ENCODE measurements at regions not wholly inside any gene's neighbourhood (a gene's known extent, or its start where the extent isn't known, plus 50 kb on each side); places are given as distances from the start of the nearest gene placed in this dataset.
"Not testable (repeated sequence)": the region's sequence is repeated elsewhere in the genome, so short reads cannot be mapped to it uniquely, and the experiment has no call there.

GRCh38 chr1:30525631-30525970, 197.8 kb downstream of the MATN1 start:
- ChIA-PET POLR2A (no interaction called here), CTCF (interaction anchor here (0.6 kb wide), 1 partner anchor 24 kb away, joined by 4 read pairs; no protein-coding TSS in a partner anchor)
- no peak for TF ChIP-seq CTBP1 (IDR thresholded peaks at IDR 0.05; ENCODE audit: borderline replicate concordance)
- TF ChIP-seq ELF4 (IDR thresholded peaks at IDR 0.05), result no peak
- TF ChIP-seq L3MBTL2 (conservative IDR thresholded peaks at IDR 0.05), result no peak
- no peak for TF ChIP-seq TARDBP (IDR thresholded peaks at IDR 0.05)
- no peak for DNase-seq (ENCODE audit: extremely low spot score)

DNA sequence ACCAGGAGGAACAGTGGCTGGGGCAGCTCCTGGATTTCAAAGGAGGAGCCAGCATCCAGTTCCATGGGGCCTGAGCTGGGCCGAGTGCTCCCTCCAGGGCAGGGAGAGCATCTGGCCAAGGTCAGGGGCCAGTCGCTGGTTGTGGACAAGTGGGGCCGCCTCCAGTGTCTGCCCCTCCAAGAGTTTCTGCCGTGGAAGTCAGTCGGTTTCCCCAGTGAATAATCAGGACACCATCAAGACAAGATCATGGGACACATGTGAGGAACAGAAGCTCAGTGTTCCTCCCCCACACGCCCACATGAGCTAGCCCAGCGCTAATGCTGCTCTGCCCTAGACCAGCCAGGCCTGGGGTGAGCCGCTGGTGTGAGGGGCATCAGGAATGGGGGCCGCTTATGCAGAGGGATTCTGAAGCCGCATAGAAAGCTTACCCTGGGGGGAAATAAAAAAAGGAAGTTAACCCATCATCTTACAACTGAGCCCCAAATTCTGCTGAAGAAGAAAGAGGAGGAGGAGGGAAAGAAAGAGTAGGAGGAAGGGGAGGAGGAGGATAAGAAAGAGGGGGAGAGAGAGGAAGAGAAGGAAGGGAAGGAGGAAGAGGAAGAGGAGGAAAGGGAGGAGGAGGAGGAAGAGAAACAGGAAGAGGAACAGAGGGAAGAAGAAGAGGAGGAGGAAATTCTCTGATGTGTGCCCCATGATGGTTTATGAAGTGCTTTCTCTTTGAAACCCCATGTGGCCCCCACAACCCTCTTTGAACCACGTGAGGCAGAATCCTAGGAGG, 198.4 kb downstream of the MATN1 start:
- CTCF ChIA-PET, result interaction anchor here (0.6 kb wide), 1 partner anchor 23 kb away, joined by 4 read pairs; no protein-coding TSS in a partner anchor

GRCh38 chr1:30524025-30524555, 199.3 kb downstream of the MATN1 start:
- DNase-seq (ENCODE audit: extremely low spot score), result not testable (repeated sequence)
- ChIA-PET CTCF (interaction anchor here (1.0 kb wide), 1 partner anchor 144 kb away, joined by 3 read pairs; no protein-coding TSS in a partner anchor), POLR2A (interaction anchor here (1.0 kb wide), 1 partner anchor 10 kb away, joined by 3 read pairs; no protein-coding TSS in a partner anchor)

More for the DNA sequence above, 198.4 kb downstream of the MATN1 start:
- POLR2A ChIA-PET, result no interaction called here
- no peak for DNase-seq (ENCODE audit: extremely low spot score)
- TF ChIP-seq NFRKB (IDR thresholded peaks at IDR 0.05), result no peak
- no peak for TF ChIP-seq HDGF (IDR thresholded peaks at IDR 0.05; ENCODE audit: borderline replicate concordance)

DNA sequence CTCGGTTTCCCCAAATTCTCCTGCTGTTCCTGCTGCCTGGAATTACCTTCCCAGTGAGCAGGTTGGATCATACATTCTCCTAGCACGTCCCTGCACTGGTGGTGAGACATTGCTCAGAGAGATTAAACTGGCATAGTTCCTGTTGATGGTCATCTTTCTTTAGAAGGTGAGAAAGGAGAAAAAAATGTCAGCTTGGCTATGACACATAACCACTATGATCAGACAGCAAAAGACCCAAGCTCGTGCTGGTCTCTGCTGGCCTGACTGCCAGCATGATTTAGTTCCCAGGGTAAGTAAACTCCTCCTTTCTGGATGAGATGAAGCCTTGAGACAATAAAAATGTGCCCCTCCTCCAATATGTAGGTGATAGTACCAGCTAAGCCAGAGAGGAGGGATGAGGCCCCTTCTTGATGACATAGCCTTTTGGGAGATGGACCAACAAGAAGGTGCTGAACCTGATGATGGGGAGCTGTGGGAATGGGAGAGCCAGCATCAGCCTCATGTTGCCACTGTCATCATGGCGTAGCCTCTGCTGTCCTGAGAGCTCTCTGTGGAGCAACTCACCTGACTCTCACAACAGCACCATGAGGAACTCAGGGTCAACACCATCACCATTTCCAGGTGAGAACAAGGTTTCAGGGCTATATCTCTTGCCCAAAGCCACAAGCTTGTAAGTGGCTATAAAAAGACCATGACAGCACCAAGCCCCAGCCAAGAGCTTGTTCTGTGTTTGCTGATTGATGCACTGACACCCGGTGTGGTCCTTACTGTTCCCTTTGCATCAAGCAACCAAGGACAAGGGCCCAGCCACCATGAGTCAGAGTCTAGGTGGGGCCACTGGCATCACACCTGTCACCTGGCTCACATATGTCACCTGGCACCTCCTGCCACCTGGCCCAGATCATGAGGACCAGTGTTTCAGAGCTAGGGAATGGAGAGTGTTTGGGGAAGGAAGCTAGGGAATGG, 200.0 kb downstream of the MATN1 start:
- TF ChIP-seq FOXA1 (IDR thresholded peaks at IDR 0.05), result no peak
- no peak for TF ChIP-seq FOXM1 (IDR thresholded peaks at IDR 0.05; ENCODE audit: borderline replicate concordance)
- TF ChIP-seq HDGF (IDR thresholded peaks at IDR 0.05; ENCODE audit: borderline replicate concordance), result no peak
- TF ChIP-seq, protein P1, sequence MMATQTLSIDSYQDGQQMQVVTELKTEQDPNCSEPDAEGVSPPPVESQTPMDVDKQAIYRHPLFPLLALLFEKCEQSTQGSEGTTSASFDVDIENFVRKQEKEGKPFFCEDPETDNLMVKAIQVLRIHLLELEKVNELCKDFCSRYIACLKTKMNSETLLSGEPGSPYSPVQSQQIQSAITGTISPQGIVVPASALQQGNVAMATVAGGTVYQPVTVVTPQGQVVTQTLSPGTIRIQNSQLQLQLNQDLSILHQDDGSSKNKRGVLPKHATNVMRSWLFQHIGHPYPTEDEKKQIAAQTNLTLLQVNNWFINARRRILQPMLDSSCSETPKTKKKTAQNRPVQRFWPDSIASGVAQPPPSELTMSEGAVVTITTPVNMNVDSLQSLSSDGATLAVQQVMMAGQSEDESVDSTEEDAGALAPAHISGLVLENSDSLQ (IDR thresholded peaks at IDR 0.05), result no peak
- no peak for TF ChIP-seq BHLHE40 (IDR thresholded peaks at IDR 0.05; ENCODE audit: borderline replicate concordance)
- no peak for TF ChIP-seq L3MBTL2 (conservative IDR thresholded peaks at IDR 0.05)
- no peak for TF ChIP-seq ARNT (IDR thresholded peaks at IDR 0.05)
- TF ChIP-seq ZNF384 (IDR thresholded peaks at IDR 0.05), result no peak
- no peak for TF ChIP-seq ELF4 (IDR thresholded peaks at IDR 0.05)
- TF ChIP-seq SP1 (IDR thresholded peaks at IDR 0.05), result no peak
- TF ChIP-seq TARDBP (IDR thresholded peaks at IDR 0.05), result no peak
- TF ChIP-seq FOXK2 (IDR thresholded peaks at IDR 0.05), result no peak
- TF ChIP-seq LEF1 (IDR thresholded peaks at IDR 0.05; ENCODE audit: borderline replicate concordance), result no peak
- TF ChIP-seq NFRKB (IDR thresholded peaks at IDR 0.05), result no peak
- TF ChIP-seq SUZ12 (IDR thresholded peaks at IDR 0.05), result no peak
- no peak for TF ChIP-seq CTBP1 (IDR thresholded peaks at IDR 0.05; ENCODE audit: borderline replicate concordance)
- DNase-seq (ENCODE audit: extremely low spot score), result no peak
- ChIA-PET CTCF (interaction anchor here (1.0 kb wide), 1 partner anchor 143 kb away, joined by 3 read pairs; no protein-coding TSS in a partner anchor), POLR2A (interaction anchor here (0.6 to 1.0 kb wide), 2 partner anchors 9 to 629 kb away, joined by 3 read pairs; no protein-coding TSS in a partner anchor)

DNA sequence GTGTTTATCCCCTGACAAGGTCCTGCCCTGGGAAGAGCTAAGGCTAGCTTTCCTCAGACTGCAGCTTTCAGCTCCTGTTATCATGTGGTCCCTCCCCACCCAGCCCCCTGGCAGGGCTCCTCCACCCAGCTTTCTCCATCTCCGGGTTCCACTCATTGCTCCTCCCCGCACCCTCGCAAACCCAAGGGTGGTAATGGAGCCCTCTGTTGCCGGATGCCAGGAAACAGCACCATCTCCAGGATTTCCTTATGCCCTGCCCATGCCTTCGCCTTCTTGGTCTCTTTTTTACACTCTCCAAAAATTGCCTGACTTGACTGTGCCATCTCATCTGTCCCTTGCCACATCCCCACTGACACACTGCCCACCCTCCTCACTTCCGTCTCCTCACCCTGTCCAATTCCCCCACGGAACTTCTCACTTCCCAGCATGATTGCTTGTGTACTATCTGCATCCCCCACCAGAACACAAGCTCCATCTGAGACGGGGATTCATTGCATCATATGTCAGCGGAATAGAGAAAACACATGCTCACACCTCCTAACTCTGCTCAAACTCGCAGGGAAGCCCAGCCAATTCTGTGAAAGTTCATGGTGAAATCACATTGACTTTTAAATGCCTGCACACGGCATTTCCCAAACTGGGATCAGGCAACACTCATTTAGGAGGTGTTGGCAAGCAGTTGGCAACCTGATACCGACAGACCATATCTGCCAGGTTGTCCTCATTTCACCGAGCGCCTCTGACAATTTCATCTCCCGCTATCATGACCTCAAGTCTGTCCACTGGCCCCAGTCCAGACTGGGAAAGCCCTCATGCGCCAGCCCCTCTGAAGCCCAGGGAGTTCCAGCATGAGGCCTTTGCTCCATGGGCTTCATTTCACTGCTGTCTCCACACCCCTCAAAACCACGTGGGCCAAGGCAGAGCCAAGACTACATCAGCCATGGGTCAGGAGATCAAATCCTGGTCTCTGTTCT, 201.1 kb downstream of the MATN1 start:
- TF ChIP-seq FOXK2 (IDR thresholded peaks at IDR 0.05) (no peak), HDGF (IDR thresholded peaks at IDR 0.05; ENCODE audit: borderline replicate concordance) (no peak), FOXA1 (IDR thresholded peaks at IDR 0.05) (no peak), L3MBTL2 (conservative IDR thresholded peaks at IDR 0.05) (no peak), NFRKB (IDR thresholded peaks at IDR 0.05) (no peak), LEF1 (IDR thresholded peaks at IDR 0.05; ENCODE audit: borderline replicate concordance) (no peak), ARNT (IDR thresholded peaks at IDR 0.05) (no peak)
- CTCF ChIA-PET, result no interaction called here
- POLR2A ChIA-PET, result no interaction called here
- DNase-seq (ENCODE audit: extremely low spot score), result no peak

GRCh38 chr1:30521261-30521865, 202.0 kb downstream of the MATN1 start:
- no peak for TF ChIP-seq FOXA1 (IDR thresholded peaks at IDR 0.05)
- ChIA-PET CTCF (no interaction called here), POLR2A (no interaction called here)

GRCh38 chr1:30520476-30520875, 202.9 kb downstream of the MATN1 start:
- CTCF ChIA-PET, result no interaction called here
- POLR2A ChIA-PET, result no interaction called here
- no peak for DNase-seq (ENCODE audit: extremely low spot score)
- no peak for TF ChIP-seq ARNT (IDR thresholded peaks at IDR 0.05)
- no peak for TF ChIP-seq SUZ12 (IDR thresholded peaks at IDR 0.05)
- TF ChIP-seq, protein P1 (IDR thresholded peaks at IDR 0.05), result no peak
- no peak for TF ChIP-seq CTBP1 (IDR thresholded peaks at IDR 0.05; ENCODE audit: borderline replicate concordance)
- TF ChIP-seq FOXM1 (IDR thresholded peaks at IDR 0.05; ENCODE audit: borderline replicate concordance), result no peak
- TF ChIP-seq FOXK2 (IDR thresholded peaks at IDR 0.05), result no peak
- no peak for TF ChIP-seq LEF1 (IDR thresholded peaks at IDR 0.05; ENCODE audit: borderline replicate concordance)
- TF ChIP-seq ELF4 (IDR thresholded peaks at IDR 0.05), result no peak
- TF ChIP-seq FOXA1 (IDR thresholded peaks at IDR 0.05), result no peak
- TF ChIP-seq TARDBP (IDR thresholded peaks at IDR 0.05), result no peak
- no peak for TF ChIP-seq BHLHE40 (IDR thresholded peaks at IDR 0.05; ENCODE audit: borderline replicate concordance)
- TF ChIP-seq SP1 (IDR thresholded peaks at IDR 0.05), result no peak
- no peak for TF ChIP-seq ZNF384 (IDR thresholded peaks at IDR 0.05)
- TF ChIP-seq HDGF (IDR thresholded peaks at IDR 0.05; ENCODE audit: borderline replicate concordance), result no peak
- no peak for TF ChIP-seq L3MBTL2 (conservative IDR thresholded peaks at IDR 0.05)
- TF ChIP-seq NFRKB (IDR thresholded peaks at IDR 0.05), result no peak

More at GRCh38 chr1:30521261-30521865, 202.0 kb downstream of the MATN1 start:
- DNase-seq (ENCODE audit: extremely low spot score), result no peak
